ENCODE measurements at regions not wholly inside any gene's neighbourhood (a gene's known extent, or its start where the extent isn't known, plus 50 kb on each side); places are given as distances from the start of the nearest gene placed in this dataset.

- no peak overlapping the region for H3K27ac ChIP-seq (ENCODE audit: low read depth, low read length, poor library complexity, severe bottlenecking)
- no peaks in the 10 kb centered on the region for H3K27me3 ChIP-seq (ENCODE audit: insufficient read depth, low read length)
- no peaks in the 10 kb centered on the region for H3K9me2 ChIP-seq (ENCODE audit: low read depth, low read length)
- no peaks in the 10 kb centered on the region for H3K36me3 ChIP-seq (ENCODE audit: insufficient read depth, low read length)
- H3K9ac ChIP-seq (ENCODE audit: low read length) = no peak overlapping the region
- H3K79me2 ChIP-seq (ENCODE audit: insufficient read depth, low read length) = no peaks in the 10 kb centered on the region
- no peaks in the 10 kb centered on the region for H3F3A ChIP-seq (ENCODE audit: insufficient read depth, low read length)
- no peaks in the 10 kb centered on the region for H3K9me3 ChIP-seq (ENCODE audit: low read length)
- H3K4me1 ChIP-seq (ENCODE audit: insufficient read depth, low read length, severe bottlenecking) = no peaks in the 10 kb centered on the region
- no peaks in the 10 kb centered on the region for H4K20me1 ChIP-seq (ENCODE audit: insufficient read depth, low read length)
- H3K4me2 ChIP-seq (ENCODE audit: low read length) = no peak overlapping the region
- no peak overlapping the region for H3K4me3 ChIP-seq (ENCODE audit: low read depth, low read length, poor library complexity, severe bottlenecking)
- TF ChIP-seq, protein P1, sequence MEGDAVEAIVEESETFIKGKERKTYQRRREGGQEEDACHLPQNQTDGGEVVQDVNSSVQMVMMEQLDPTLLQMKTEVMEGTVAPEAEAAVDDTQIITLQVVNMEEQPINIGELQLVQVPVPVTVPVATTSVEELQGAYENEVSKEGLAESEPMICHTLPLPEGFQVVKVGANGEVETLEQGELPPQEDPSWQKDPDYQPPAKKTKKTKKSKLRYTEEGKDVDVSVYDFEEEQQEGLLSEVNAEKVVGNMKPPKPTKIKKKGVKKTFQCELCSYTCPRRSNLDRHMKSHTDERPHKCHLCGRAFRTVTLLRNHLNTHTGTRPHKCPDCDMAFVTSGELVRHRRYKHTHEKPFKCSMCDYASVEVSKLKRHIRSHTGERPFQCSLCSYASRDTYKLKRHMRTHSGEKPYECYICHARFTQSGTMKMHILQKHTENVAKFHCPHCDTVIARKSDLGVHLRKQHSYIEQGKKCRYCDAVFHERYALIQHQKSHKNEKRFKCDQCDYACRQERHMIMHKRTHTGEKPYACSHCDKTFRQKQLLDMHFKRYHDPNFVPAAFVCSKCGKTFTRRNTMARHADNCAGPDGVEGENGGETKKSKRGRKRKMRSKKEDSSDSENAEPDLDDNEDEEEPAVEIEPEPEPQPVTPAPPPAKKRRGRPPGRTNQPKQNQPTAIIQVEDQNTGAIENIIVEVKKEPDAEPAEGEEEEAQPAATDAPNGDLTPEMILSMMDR (IDR thresholded peaks at IDR 0.05; ENCODE audit: low read length) = no peak
- TF ChIP-seq EZH2 (IDR thresholded peaks at IDR 0.05; ENCODE audit: borderline replicate concordance, low read length) = no peak
- H2AFZ ChIP-seq (ENCODE audit: low read length) = no peak overlapping the region
Observed at GRCh38 chr9:108517651-108518365, 338.0 kb downstream of the ACTL7B start.

GRCh38 chr9:108516391-108516790 lies 339.4 kb downstream of the ACTL7B start:
- Histone ChIP-seq H3K79me2 (ENCODE audit: insufficient read depth, low read length) (no peaks in the 10 kb centered on the region), H2AFZ (ENCODE audit: low read length) (no peak overlapping the region), H3K4me2 (ENCODE audit: low read length) (no peak overlapping the region), H3K9me3 (ENCODE audit: low read length) (no peaks in the 10 kb centered on the region), H3F3A (ENCODE audit: insufficient read depth, low read length) (no peaks in the 10 kb centered on the region), H3K4me3 (ENCODE audit: low read depth, low read length, poor library complexity, severe bottlenecking) (no peak overlapping the region), H4K20me1 (ENCODE audit: insufficient read depth, low read length) (no peaks in the 10 kb centered on the region), H3K27me3 (ENCODE audit: insufficient read depth, low read length) (no peaks in the 10 kb centered on the region), H3K27ac (ENCODE audit: low read depth, low read length, poor library complexity, severe bottlenecking) (no peak overlapping the region), H3K4me1 (ENCODE audit: insufficient read depth, low read length, severe bottlenecking) (no peaks in the 10 kb centered on the region), H3K36me3 (ENCODE audit: insufficient read depth, low read length) (no peaks in the 10 kb centered on the region), H3K9ac (ENCODE audit: low read length) (no peak overlapping the region), H3K9me2 (ENCODE audit: low read depth, low read length) (no peaks in the 10 kb centered on the region)
- TF ChIP-seq, protein P1 (IDR thresholded peaks at IDR 0.05; ENCODE audit: low read length) = no peak
- TF ChIP-seq EZH2 (IDR thresholded peaks at IDR 0.05; ENCODE audit: borderline replicate concordance, low read length) = no peak

GRCh38 chr9:108515856-108516255 lies 339.9 kb downstream of the ACTL7B start:
- Histone ChIP-seq H3K79me2 (ENCODE audit: insufficient read depth, low read length) (no peaks in the 10 kb centered on the region), H4K20me1 (ENCODE audit: insufficient read depth, low read length) (no peaks in the 10 kb centered on the region), H3F3A (ENCODE audit: insufficient read depth, low read length) (no peaks in the 10 kb centered on the region), H3K36me3 (ENCODE audit: insufficient read depth, low read length) (no peaks in the 10 kb centered on the region), H3K4me3 (ENCODE audit: low read depth, low read length, poor library complexity, severe bottlenecking) (no peak overlapping the region), H2AFZ (ENCODE audit: low read length) (no peak overlapping the region), H3K27ac (ENCODE audit: low read depth, low read length, poor library complexity, severe bottlenecking) (no peak overlapping the region), H3K9ac (ENCODE audit: low read length) (no peak overlapping the region), H3K9me3 (ENCODE audit: low read length) (no peaks in the 10 kb centered on the region), H3K4me1 (ENCODE audit: insufficient read depth, low read length, severe bottlenecking) (no peaks in the 10 kb centered on the region), H3K4me2 (ENCODE audit: low read length) (no peak overlapping the region), H3K9me2 (ENCODE audit: low read depth, low read length) (no peaks in the 10 kb centered on the region), H3K27me3 (ENCODE audit: insufficient read depth, low read length) (no peaks in the 10 kb centered on the region)
- no peak for TF ChIP-seq EZH2 (IDR thresholded peaks at IDR 0.05; ENCODE audit: borderline replicate concordance, low read length)

Measured in OCI-LY1 (cell line).